ENCODE measurements at regions not wholly inside any gene's neighbourhood (a gene's known extent, or its start where the extent isn't known, plus 50 kb on each side); places are given as distances from the start of the nearest gene placed in this dataset.
"Not testable (repeated sequence)": the region's sequence is repeated elsewhere in the genome, so short reads cannot be mapped to it uniquely, and the experiment has no call there.

DNA sequence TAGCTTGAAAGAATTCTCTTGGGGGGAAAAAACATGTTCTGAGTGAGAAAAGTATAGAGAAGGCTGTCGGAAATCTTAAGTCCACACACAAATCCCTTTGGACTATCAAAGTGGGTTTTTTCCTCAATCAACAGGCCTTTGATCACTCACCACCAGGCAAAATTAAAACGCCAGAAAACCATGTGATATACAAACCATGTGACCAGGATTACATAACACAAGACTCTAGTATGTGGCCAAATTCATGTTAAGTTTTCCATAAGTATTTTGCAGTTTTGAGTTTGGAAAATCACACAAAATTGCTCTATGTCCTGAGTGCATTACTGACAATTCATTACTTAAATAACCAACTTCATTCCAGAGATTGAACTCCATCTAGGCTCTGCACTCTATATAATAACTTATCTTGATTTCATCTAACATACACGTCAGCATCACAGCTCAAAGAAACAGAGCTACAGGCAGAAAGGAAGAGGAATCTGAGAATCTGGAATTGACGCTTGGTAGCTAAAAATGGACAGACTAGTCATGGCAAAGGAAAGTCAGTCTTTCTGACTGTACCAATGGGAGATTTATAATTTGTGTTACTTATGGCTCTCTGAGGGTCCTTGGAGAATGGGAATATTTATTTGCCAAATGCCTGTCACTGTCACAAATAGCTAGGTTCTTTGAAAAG, 383.5 kb downstream of the SFMBT2 start:
- DNase-seq: no peak

GRCh38 chr10:7026818-7027217, 384.0 kb downstream of the SFMBT2 start:
- no peak for DNase-seq

DNA sequence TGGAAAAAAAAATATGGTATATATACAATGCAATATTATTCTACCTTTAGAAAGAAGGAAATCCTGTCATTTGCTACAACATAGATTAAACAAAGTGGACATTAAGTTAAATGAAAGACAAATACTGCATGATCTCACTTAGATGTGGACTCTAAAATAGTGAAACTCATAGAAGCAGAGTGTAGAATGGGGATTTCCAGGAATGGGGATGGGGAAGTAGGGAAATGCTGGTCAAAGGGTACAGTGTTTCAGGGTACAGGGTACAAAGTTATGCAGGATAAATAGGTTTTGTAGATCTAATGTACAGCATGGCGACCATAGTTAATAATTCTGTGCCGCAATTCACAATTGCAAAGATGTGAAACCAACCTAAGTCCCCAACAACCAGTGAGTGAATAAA, 385.5 kb downstream of the SFMBT2 start:
- DNase-seq: no peak

DNA sequence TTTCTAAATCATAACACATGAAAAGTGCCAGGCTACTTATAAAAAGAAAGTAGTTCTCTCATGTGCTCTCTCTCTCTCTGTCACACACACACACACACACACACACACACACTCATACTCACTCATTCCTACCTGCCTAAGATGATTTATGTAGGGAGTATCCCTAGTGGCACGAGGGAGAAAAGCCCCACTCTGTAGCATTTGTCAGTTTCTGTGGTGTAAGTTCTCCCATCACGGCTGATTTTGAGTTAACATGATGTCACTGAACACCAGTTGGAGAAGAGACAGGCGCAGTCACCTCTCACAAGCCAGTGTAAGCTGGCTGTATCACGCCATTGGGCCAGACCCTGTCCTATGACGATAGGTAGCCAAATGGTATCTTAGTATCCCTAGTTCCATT, 395.4 kb downstream of the SFMBT2 start:
- DNase-seq: no peak

- no peak for DNase-seq
These were observed 396.1 kb downstream of the SFMBT2 start for GRCh38 chr10:7014721-7015120.

DNA sequence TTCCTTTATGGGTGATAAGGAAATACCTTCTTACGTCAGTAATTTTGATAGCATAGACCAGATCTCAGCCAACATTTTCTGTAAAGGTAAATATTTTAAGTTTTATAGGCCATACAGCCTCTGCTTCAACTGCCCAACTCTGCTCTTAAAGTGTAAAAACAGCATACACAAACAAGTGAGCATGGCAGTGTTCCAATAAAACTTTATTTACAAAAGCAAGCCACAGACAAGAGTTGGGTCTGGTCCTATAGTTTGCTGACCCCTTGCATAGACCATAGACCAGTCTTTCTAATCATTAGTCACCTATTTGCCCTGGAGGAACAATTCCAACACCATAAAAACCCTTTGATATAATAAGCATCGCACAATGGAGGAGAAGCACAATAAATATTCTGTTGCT, 398.8 kb downstream of the SFMBT2 start:
- DNase-seq: no peak

- no peak for DNase-seq
These were observed 402.2 kb downstream of the SFMBT2 start for GRCh38 chr10:7008645-7009044.

DNA sequence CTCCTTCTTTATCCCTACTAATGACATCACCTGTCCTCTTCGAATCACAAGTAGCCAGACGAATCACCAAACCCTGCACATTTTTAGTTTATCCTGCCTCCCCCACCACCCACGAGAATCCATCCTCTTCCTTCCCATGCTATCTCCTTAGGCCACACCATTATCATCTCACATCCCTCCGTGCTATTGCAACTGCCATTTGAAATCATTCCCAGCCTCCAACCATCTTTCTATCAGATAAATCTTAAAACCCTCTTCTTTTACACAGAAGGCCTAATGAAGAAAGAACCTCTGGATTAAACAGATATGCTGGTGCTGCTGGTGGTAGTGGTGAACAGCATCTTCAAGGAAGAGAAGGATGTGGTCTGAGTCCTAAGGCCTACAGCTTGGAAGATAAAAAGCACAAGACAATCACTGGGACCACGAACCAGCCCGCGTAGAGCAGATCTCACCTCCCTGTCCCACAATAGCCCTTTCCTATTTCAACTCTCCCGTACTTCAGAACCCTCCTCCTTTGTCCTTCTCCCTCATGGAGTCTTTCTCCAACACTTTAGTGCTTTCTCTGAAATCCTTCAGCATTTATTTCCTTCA, 403.1 kb downstream of the SFMBT2 start:
- DNase-seq: no peak

DNA sequence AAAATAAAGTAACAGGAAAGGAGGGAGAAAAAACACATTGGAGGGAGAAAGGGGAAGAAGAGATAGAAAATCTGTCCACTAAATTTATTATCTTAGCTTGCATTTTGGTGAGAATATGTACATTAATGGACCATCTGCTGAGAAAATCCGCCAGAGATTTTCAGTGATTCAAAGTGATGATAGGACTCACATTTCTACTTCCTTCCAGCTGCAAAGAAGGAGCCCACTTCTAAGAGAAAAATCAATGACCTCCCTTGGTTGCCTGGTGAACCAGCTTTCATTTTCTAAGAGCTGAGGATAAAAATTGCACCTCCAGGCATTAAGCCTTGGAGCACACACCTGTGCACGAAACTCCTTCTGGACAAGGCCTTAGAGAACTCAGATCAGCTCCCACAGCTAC, 404.3 kb downstream of the SFMBT2 start:
- DNase-seq: peak; percentile 27

DNA sequence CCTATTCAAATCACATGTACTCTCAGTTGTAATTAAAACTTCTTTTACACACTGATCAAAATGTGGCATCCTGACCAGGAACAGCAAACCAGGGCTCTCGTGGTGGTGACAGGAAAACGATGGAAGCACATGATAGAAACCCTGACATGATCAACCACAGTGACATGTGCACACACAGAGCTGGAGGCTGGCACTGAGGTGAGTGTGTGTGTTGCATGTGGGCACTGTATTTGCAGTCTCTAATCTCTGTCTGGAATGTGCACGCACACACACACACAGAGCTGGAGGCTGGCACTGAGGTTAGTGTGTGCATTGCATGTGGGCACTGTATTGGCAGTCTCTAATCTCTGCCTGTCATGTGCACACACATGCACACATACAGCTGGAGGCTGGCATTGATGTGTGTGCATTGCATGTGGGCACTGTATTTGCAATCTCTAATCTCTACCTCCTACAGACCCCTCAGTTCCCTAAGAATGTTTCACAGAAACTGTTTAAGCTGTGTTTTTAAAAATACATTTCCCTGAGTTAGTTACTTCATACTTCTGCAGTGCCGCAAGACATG, 406.9 kb downstream of the SFMBT2 start:
- no peak for DNase-seq

- no peak for DNase-seq
These were observed 410.8 kb downstream of the SFMBT2 start for GRCh38 chr10:7000061-7000460.

DNA sequence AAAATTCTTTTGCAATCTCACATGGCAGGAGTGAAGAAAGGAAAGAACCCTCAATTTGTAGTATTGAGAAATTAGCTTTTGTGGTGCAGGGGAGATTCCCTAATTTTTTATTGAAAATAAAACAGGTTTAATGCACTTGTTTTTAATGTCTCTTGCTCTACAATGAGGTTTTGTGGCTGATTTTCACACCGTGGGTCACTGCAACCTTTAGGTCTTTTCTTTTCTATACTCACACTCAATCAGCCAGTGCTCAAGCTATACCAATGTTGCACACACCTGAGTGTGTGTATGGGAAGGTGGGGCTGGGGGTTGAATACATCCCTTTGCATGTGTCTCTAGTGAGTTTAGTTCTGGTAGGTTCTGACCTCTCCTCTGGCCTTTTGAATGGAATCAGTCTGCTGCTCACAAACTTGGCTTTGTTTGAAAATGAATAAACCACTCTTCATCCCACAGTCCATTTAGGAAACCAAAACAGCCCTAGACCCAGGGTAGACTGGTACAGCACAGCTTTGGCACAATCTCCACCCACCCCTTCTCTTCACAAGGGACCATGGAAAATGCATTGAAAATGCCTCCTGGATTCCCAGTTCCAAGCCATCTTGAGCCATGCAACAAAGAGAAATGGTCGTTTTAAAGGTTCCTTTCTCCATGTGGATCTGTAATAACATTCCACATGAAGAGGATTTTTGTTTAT, 411.5 kb downstream of the SFMBT2 start:
- DNase-seq: no peak

DNA sequence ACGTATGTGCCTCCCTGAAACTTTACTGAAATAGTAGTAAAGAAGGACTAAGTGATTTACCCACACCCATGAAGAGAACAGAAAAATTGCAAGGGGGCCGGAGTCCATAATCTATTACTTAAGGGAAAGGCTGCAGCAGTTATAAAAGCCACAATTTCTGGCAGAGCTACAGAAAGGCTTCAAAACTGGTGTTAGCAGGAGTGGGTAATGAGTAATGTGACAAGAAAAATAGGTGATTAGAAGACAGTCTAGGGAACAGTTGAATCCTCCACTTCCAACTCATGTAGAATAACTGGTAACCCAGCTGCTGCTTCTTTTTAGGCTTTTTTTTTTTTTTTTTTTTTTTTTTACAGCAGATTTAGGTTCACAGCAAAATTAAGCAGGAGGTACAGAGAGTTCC, 413.3 kb downstream of the SFMBT2 start:
- no peak for DNase-seq

DNA sequence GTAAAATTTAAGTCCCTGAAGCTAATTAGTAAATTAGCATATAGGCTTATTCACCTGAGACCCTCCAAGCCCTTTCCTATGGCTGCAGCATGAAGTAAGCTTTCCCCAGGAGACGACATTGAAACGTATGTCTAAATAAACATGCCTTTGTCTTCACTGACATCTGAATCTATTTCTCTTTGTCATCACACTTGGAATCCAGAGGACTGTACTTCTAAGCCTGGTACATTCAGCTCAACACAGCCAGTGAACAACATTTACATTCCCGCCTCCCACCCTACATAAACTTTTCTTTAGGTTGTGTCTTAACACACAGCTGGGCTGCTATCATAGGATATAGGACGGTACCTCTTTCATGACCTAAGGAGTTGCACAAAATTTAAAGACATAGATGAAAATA, 414.4 kb downstream of the SFMBT2 start:
- DNase-seq: no peak

GRCh38 chr10:6995831-6996230, 415.0 kb downstream of the SFMBT2 start:
- no peak for DNase-seq

GRCh38 chr10:6995341-6995740, 415.3 kb upstream of the PRKCQ start:
- DNase-seq: no peak

- no peak for DNase-seq
These were observed 410.8 kb upstream of the PRKCQ start for GRCh38 chr10:6990891-6991290.

- DNase-seq: no peak
These were observed 408.6 kb upstream of the PRKCQ start for GRCh38 chr10:6988654-6989053.

GRCh38 chr10:6987536-6987945, 407.5 kb upstream of the PRKCQ start:
- DNase-seq: no peak

DNA sequence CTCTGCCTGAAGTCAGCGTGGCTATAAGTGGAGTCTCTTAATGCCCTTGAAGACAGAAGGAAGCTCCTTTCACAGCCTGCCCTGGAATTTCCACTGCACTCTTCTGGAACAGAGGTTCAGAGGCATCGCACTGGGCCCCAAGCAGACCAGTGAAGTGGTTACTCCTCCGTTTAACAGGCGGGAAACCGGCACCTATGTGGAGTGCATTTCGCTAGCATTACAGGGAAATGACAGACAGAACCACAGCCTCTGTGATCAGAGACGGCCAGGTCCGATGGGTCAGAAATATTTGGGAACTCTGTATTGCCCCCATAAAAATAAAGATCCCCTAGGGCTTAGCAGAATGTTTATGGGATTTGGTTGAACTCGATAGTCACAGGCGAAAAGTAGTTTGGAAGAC, 406.9 kb upstream of the PRKCQ start:
- DNase-seq: no peak

GRCh38 chr10:6985644-6986043, 405.6 kb upstream of the PRKCQ start:
- DNase-seq: no peak

GRCh38 chr10:6984971-6985370, 404.9 kb upstream of the PRKCQ start:
- DNase-seq: no peak

DNA sequence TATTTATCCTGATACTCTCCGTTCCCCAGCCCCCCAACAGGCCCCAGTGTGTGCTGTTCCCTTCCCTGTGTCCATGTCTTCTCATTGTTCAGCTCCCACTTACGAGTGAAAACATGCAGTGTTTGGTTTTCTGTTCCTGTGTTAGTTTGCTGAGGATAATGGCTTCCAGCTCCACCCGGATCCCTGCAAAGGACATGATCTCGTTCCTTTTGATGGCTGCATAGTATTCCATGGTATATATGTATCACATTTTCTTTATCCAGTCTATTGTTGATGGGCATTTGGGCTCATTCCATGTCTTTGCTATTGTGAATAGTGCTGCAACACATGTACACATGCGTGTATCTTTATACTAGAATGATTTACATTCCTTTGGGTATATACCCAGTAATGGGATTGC, 403.9 kb upstream of the PRKCQ start:
- DNase-seq: not testable (repeated sequence)

- no peak for DNase-seq
These were observed 400.3 kb upstream of the PRKCQ start for GRCh38 chr10:6980353-6980752.
